Thyroid gland (tissue), 4 donors: ENCODE measurements at regions not wholly inside any gene's neighbourhood (a gene's known extent, or its start where the extent isn't known, plus 50 kb on each side); places are given as distances from the start of the nearest gene placed in this dataset.

ENCODE experiments used
- DNase-seq, 2 donors: peaks; one replicate each; pipeline ENCODE4 v3.0.0-alpha.2; 2019
- H3K27ac ChIP-seq, 3 donors: fragments of 200-600 bp; sonication (generic); 1 replicate in 2 of 3; 2 replicates in 1 of 3; pipeline ENCODE4 v1.5.1; 2016 to 2019; ENCODE audit warnings: mild to moderate bottlenecking in 1 of 3, moderate library complexity in 1 of 3
- H3K27me3 ChIP-seq: fragments of 200-600 bp; sonication (generic); one replicate; pipeline ENCODE4 v1.5.1; 2019
- H3K36me3 ChIP-seq, 2 donors: fragments of 200-600 bp; sonication (generic); one replicate each; pipeline ENCODE4 v1.5.1; 2016 to 2019
- H3K4me1 ChIP-seq, 2 donors: fragments of 200-600 bp; sonication (generic); one replicate each; pipeline ENCODE4 v1.5.1; 2017 to 2019
- H3K4me3 ChIP-seq, 3 donors: fragments of 200-600 bp; sonication (generic); replicated peaks in 1 of 3; 1 replicate in 2 of 3; 2 replicates in 1 of 3; pipeline ENCODE4 v1.5.1; 2016; ENCODE audit warnings: mild to moderate bottlenecking in 1 of 3
- H3K9me3 ChIP-seq: fragments of 200-600 bp; sonication (generic); one replicate; pipeline ENCODE4 v1.5.1; 2017
- CTCF ChIP-seq, 6 experiments: fragments of 200-600 bp in 3 of 6; fragments of 450-650 bp in 3 of 6; sonication (generic) in 3 of 6; IDR thresholded peaks; one replicate each; pipeline ENCODE4 v1.5.1; 2016 to 2019; ENCODE audit warnings: antibody characterized with exemption in 6 of 6, mild to moderate bottlenecking in 2 of 6, inconsistent platforms in 1 of 6, moderate library complexity in 1 of 6
- POLR2A ChIP-seq, 2 donors: fragments of 450-650 bp; IDR thresholded peaks; one replicate each; pipeline ENCODE4 v1.6.1; 2017; ENCODE audit warnings: antibody characterized with exemption in 2 of 2, mild to moderate bottlenecking in 2 of 2, moderate library complexity in 1 of 2
- WGBS, 2 donors: methylation state at CpG; one replicate each; pipeline ENCODE4 v1.1.5; 2017; 5-methylcytosine and 5-hydroxymethylcytosine counted together
- intact Hi-C: fragments of 100-400 bp; cut with DNase I; formaldehyde crosslinking; loops from one replicate; pipeline ENCODE4 v1.15.1; 2023

GRCh38 chr9:103913899-103914298 lies 180.2 kb upstream of the SMC2 start:
- no peak overlapping the region for H3K27ac ChIP-seq
- H3K36me3 ChIP-seq = no peaks in the 10 kb centered on the region
- no peaks in the 10 kb centered on the region for H3K27me3 ChIP-seq
- H3K9me3 ChIP-seq = no peaks in the 10 kb centered on the region
- no peak overlapping the region for H3K4me3 ChIP-seq
- intact Hi-C loops = no loop called here
- whole genome bisulfite sequencing, 2 donors = 83 to 84% methylated on average over 1 of the region's 1 CpG
- TF ChIP-seq POLR2A (IDR thresholded peaks at IDR 0.05) (no peak), CTCF (IDR thresholded peaks at IDR 0.05) (no peak)
- no peak for DNase-seq
- H3K4me1 ChIP-seq = no peaks in the 10 kb centered on the region

- TF ChIP-seq POLR2A (IDR thresholded peaks at IDR 0.05) (no peak), CTCF (IDR thresholded peaks at IDR 0.05) (no peak)
Observed at GRCh38 chr9:103919605-103920209, 174.4 kb upstream of the SMC2 start.

GRCh38 chr9:103928442-103928841 lies 165.7 kb upstream of the SMC2 start:
- 77 to 90% methylated on average over 3 of the region's 3 CpGs for WGBS, 2 donors
- H3K4me3 ChIP-seq = no peak overlapping the region
- H3K4me1 ChIP-seq = no peaks in the 10 kb centered on the region
- TF ChIP-seq POLR2A (IDR thresholded peaks at IDR 0.05) (no peak), CTCF (IDR thresholded peaks at IDR 0.05) (no peak)
- no peak overlapping the region for H3K27ac ChIP-seq
- H3K9me3 ChIP-seq = no peaks in the 10 kb centered on the region
- DNase-seq = no peak
- H3K27me3 ChIP-seq = no peaks in the 10 kb centered on the region
- H3K36me3 ChIP-seq = no peaks in the 10 kb centered on the region
- intact Hi-C loops = no loop called here

More at GRCh38 chr9:103919605-103920209, 174.4 kb upstream of the SMC2 start:
- Histone ChIP-seq H3K9me3 (no peaks in the 10 kb centered on the region), H3K36me3 (no peaks in the 10 kb centered on the region), H3K27ac (no peak overlapping the region), H3K27me3 (no peaks in the 10 kb centered on the region), H3K4me3 (no peak overlapping the region), H3K4me1 (no peaks in the 10 kb centered on the region)
- intact Hi-C loops = no loop called here
- no peak for DNase-seq
- WGBS, 2 donors = 65 to 91% methylated on average over 5 of the region's 5 CpGs

- intact Hi-C loops = no loop called here
Observed at GRCh38 chr9:103941104-103941503, 153.0 kb upstream of the SMC2 start.

More at GRCh38 chr9:103941104-103941503, 153.0 kb upstream of the SMC2 start:
- 86 to 88% methylated on average over 11 of the region's 11 CpGs for WGBS, 2 donors
- Histone ChIP-seq H3K9me3 (no peaks in the 10 kb centered on the region), H3K4me3 (no peak overlapping the region), H3K27me3 (no peaks in the 10 kb centered on the region), H3K27ac (no peak overlapping the region), H3K36me3 (no peaks in the 10 kb centered on the region), H3K4me1 (no peaks in the 10 kb centered on the region)
- TF ChIP-seq CTCF (IDR thresholded peaks at IDR 0.05) (no peak), POLR2A (IDR thresholded peaks at IDR 0.05) (no peak)
- DNase-seq = no peak
